Activated naive CD4-positive, alpha-beta T cell treated with anti-CD3 and anti-CD28 coated beads, Interleukin-2, amount 50 U/mL, for 72 hours (primary cell): ENCODE measurements at regions not wholly inside any gene's neighbourhood (a gene's known extent, or its start where the extent isn't known, plus 50 kb on each side); places are given as distances from the start of the nearest gene placed in this dataset.
"Not testable (repeated sequence)": the region's sequence is repeated elsewhere in the genome, so short reads cannot be mapped to it uniquely, and the experiment has no call there.

Source experiments
- ATAC-seq, 2 donors: fragments of 150-1000 bp; cut with Tn5 transposase; 2 replicates each; pipeline ENCODE4 v1.10.0; 2021; ENCODE audit warnings: mild to moderate bottlenecking in 2 of 2, moderate library complexity in 2 of 2
- DNase-seq, 2 donors: peaks; one replicate each; pipeline ENCODE4 v3.0.0; 2021 to 2022; ENCODE audit warnings: low spot score in 2 of 2
- H3K27ac Mint-ChIP-seq, 2 donors: one replicate each; pipeline ENCODE4 v1.8.0; 2022; ENCODE audit warnings: mild to moderate bottlenecking in 2 of 2, mixed read lengths in 2 of 2
- H3K36me3 Mint-ChIP-seq, 2 donors: one replicate each; pipeline ENCODE4 v1.8.0; 2022; ENCODE audit warnings: mixed read lengths in 2 of 2
- H3K9me3 Mint-ChIP-seq, 2 donors: one replicate each; pipeline ENCODE4 v1.8.0; 2022; ENCODE audit warnings: mixed read lengths in 2 of 2

DNA sequence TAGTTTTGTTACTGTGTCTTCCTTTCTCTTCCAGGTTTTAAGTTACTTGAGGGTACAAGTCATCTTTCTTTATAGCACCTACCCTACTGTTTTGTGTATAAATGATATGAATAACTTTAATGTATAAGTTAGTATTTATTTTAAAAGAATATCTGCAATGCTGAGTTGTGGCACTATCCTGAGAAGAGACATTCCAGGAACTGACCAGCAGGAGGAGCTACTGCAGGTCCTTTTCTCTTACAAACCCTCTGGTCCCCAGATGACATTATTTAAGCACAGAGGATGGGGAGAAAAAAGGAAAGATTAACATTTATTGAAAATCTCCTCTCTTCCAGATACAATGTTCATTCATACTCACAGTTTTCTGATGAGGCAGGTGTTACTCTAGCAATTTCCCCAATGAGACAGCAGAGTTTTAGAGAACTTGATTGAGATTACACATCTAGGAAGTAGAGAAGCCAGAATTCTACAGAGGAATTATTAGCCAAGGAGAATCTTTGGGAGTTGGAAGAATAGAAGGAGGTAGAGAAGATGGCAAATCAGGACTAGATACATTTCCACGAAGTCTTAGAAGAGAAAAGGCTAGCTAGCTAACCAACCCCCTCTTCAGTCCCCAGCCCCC is 541.2 kb upstream of the API5 start:
- Mint-ChIP-seq H3K9me3 (peaks cover under 1 to 10% of the 10 kb centered on the region in 2 donors), H3K27ac (no peak overlapping the region), H3K36me3 (peaks cover 0 to 6% of the 10 kb centered on the region in 2 donors)
- ATAC-seq (no peak), DNase-seq (no peak)

DNA sequence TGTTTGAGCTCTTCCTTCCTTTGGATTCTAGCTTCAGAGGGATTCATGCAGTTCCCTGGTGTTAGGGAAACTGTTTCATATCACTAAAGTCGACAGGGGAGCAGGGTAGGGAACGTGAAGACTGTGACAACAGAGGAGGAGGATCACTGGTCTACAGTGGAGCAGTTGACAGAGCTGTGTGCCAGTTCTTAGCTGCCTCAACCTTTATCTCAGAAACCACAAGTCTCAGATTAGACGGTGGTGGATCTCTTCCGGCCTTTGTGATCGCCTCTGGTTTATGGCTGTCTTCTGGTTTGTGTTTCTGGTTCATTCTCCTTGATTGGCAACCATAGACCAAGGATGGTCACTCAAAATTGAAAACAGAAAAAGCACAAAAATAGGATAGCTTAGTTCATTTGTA is 538.9 kb upstream of the API5 start:
- DNase-seq (no peak), ATAC-seq (no peak)
- peaks cover 0 to 6% of the 10 kb centered on the region in 2 donors for H3K36me3 Mint-ChIP-seq
- H3K9me3 Mint-ChIP-seq, result peaks cover 2 to 10% of the 10 kb centered on the region in 2 donors
- H3K27ac Mint-ChIP-seq, result no peak overlapping the region

DNA sequence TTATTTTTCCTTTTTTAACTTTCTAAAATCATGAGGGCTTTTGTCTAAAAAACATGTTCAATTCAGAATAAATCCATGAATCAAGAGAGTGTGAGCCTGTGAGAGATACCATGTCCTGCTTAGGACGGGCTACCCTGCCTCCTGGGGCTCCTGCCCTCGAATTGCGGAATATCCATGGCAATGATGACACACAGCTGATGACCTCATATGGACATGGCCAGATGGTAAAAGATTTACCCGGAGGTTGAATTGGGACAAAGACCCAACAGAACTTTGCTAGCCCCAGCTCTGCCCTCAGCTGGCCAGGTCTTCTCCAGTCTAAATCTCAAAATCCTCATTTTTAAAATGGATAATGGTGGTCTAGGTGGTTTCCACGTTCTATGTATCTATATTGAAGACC is 538.1 kb upstream of the API5 start:
- DNase-seq (no peak), ATAC-seq (no peak)
- peaks cover 0 to 6% of the 10 kb centered on the region in 2 donors for H3K36me3 Mint-ChIP-seq
- no peak overlapping the region for H3K27ac Mint-ChIP-seq
- H3K9me3 Mint-ChIP-seq, result peaks cover 2 to 7% of the 10 kb centered on the region in 2 donors

DNA sequence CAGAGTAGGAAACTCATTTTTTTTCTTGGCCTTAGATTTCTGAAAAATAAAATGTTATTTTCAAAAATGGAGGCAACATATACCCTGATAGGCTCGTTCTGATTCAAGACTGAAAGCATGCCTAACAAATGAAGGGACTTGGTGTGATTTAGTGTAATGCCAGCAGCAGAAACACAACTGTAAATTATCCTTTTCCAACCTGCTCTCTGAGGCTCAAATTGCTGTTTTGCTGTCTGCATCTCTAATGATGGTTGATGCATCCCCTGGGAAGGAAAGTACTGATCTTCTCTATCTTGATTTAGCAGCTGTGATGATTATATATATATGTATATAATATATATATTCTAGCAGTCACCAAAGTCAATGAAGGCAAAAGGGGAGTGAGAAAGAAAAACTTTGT is 537.2 kb upstream of the API5 start:
- no peak overlapping the region for H3K27ac Mint-ChIP-seq
- peaks cover 2 to 7% of the 10 kb centered on the region in 2 donors for H3K9me3 Mint-ChIP-seq

DNA sequence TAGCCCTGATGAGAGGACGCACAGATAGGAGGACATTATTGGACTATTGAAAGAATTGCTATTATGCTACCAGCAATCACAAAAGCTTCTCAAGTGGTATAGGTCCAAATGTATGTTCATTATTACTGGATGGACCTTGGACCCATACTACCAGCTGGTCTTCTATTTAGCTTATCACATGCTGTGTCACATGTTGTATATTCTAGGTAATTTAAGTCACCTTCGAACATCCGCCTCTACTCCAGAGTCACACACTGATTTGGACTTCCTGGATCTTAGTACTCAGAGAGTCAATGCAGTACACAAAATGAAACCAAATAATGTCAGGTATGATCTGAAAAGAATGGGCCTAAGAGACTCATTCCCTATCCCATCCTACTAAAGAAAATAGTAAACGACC is 534.0 kb upstream of the API5 start:
- ATAC-seq (no peak), DNase-seq (no peak)
- Mint-ChIP-seq H3K36me3 (peaks cover 0 to 3% of the 10 kb centered on the region in 2 donors), H3K27ac (no peak overlapping the region), H3K9me3 (peaks cover 2 to 9% of the 10 kb centered on the region in 2 donors)

More for the DNA sequence above, 537.2 kb upstream of the API5 start:
- ATAC-seq (no peak), DNase-seq (no peak)
- H3K36me3 Mint-ChIP-seq, result peaks cover 0 to 6% of the 10 kb centered on the region in 2 donors

DNA sequence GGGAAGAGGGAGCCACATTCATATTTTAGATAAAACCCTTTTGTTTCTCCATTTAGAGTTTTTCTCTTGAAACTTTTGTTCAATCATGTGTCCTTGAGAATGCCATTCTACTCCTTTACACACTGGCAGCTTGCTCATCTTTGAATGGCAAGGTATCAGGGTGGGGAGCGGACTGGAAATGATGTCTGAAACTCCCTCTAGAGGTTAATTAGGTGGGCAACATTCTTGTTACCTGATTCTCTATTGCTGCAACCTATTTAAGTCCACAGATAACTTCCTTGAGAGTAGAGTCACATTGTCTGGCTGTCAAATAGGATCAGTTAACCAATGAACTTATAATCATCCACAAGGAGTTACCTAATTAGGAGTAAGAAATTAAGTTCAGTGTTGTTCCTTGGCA is 533.6 kb upstream of the API5 start:
- ATAC-seq (no peak), DNase-seq (no peak)
- Mint-ChIP-seq H3K9me3 (peaks cover 2 to 5% of the 10 kb centered on the region in 2 donors), H3K27ac (no peak overlapping the region), H3K36me3 (no peaks in the 10 kb centered on the region)

DNA sequence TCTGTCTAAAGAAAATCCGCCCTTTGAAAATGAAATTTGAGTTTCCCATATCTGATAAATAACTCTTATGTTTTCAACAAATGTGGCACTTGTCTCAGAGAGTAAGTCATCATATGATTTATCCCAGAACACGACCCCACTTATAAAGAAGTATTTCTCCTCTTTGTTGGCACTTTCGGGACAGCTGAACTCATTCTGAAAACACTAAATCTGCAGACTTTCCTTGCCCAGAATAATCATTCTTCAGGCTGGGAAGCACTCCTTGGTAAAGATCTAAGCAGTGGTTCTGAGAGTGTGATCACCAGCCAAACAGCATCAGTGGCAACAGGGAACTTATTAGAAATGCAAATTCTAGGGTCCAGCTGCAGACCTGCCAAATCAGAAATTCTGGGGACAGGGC is 532.2 kb upstream of the API5 start:
- Mint-ChIP-seq H3K27ac (no peak overlapping the region), H3K9me3 (peaks cover 2 to 4% of the 10 kb centered on the region in 2 donors), H3K36me3 (no peaks in the 10 kb centered on the region)
- no peak for ATAC-seq
- no peak for DNase-seq

DNA sequence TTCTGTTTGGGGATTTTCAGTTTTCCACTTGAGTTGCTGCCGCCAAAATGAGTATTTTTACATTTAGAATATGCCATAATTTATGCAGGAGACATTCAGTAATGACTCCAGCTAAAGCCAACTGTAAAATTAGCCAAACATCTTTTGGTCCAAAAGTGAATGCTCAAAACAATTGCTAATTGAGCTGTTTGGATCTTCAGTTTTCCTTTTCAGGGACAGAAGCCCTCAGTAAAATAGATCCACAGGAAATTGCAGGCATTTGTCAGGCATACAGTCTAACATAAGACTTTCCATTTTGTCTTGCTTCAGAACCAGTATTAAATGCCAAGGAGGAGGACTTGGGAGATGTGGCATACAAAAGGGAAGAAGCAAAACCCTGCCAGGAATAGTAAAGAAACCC is 524.8 kb upstream of the API5 start:
- no peak for DNase-seq

DNA sequence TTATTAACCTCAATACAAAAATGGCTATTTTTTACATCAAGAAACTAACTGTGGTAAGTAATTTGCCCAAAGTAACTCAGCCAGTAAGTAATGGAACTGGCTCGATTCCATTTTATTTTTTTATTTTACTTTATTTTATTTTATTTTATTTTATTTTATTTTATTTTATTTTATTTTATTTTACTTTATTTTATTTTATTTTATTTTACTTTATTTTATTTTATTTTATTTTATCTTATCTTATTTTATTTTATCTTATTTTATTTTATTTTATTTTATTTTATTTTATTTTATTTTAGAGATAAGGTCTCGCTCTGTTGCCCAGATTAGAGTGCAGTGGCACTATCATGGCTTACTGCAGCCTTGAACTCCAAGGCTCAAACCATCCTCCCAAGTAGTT is 516.3 kb upstream of the API5 start:
- H3K9me3 Mint-ChIP-seq, result peaks cover 8 to 19% of the 10 kb centered on the region in 2 donors
- DNase-seq, ATAC-seq, H3K36me3 Mint-ChIP-seq, H3K27ac Mint-ChIP-seq: not testable (repeated sequence)

More for the DNA sequence above, 524.8 kb upstream of the API5 start:
- ATAC-seq, result no peak
- Mint-ChIP-seq H3K36me3 (no peaks in the 10 kb centered on the region), H3K9me3 (peaks cover 0 to 9% of the 10 kb centered on the region in 2 donors), H3K27ac (no peak overlapping the region)

DNA sequence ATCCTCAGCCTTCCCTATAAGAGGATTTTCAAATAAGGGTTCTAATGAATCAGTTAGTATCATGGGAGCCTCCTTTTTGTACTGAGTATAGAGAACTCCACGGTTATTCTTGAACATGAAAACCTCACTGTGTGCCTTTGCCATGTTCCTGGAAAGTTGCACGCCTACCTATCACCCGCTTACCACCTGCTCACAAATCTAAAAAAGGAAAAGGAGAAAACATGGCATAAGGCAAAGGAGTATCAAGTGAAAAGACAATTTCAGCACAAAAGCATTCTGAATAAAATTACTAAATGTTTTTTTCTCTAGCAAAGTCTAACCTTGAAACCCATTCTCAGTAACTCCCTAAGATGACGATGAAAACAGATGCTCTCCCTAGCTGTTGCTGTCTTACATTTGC is 511.8 kb upstream of the API5 start:
- DNase-seq (no peak), ATAC-seq (no peak)
- no peak overlapping the region for H3K27ac Mint-ChIP-seq
- H3K9me3 Mint-ChIP-seq, result peaks cover 13 to 15% of the 10 kb centered on the region in 2 donors
- H3K36me3 Mint-ChIP-seq, result no peaks in the 10 kb centered on the region

DNA sequence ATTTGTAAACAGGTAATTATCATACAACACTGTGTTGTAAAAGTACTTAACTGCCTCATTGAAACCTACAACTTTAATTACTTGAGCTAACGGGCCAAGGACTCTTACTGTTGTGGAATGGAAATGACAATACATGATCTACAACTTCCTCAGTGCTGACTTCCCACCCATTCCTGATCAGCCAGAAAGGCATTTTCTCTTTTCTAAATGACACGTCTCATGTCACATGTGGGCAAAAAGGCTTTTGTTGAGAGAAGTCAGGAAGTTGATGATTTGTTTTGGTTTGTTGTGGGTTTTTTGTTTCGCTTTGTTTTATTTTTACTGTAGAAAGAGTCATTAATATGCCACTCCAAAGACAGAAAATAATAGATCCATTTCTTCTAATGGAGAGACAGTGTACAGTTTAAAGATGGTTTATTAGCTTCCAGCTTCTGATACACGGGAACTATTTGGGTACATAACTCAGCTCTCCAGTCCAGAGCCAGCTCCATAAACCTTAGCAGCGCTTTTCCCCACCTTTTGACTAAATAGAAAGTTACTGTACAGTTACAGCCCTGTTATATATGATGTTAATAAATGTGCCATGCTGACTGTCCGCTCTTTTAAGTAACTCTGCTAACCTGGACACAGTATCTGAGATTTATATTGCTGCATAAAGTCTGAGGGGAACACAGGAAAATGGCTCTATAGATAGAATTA is 509.4 kb upstream of the API5 start:
- H3K27ac Mint-ChIP-seq, result no peak overlapping the region
- no peak for ATAC-seq
- no peaks in the 10 kb centered on the region for H3K36me3 Mint-ChIP-seq
- no peak for DNase-seq
- H3K9me3 Mint-ChIP-seq, result peaks cover 20 to 27% of the 10 kb centered on the region in 2 donors

DNA sequence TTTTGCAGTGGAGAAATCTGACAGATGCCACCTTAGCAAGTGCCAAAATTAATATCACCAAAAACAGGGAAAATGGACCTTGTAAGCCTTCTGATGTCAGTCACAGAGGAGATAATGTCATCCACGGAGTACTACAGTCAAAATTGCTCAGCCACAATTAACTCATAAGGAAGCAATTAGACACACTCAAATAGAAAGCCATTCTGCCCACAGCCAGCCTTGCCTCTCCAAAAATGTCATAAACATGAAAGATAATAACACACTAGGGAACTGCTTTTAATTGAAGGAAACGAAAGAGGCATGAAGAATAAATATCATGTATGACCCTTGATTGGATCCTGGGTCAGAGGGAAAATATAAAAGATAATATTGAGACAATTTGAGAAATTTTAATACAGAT is 505.6 kb upstream of the API5 start:
- no peak overlapping the region for H3K27ac Mint-ChIP-seq
- ATAC-seq (no peak), DNase-seq (no peak)
- no peaks in the 10 kb centered on the region for H3K36me3 Mint-ChIP-seq
- H3K9me3 Mint-ChIP-seq, result peaks cover 8 to 25% of the 10 kb centered on the region in 2 donors

DNA sequence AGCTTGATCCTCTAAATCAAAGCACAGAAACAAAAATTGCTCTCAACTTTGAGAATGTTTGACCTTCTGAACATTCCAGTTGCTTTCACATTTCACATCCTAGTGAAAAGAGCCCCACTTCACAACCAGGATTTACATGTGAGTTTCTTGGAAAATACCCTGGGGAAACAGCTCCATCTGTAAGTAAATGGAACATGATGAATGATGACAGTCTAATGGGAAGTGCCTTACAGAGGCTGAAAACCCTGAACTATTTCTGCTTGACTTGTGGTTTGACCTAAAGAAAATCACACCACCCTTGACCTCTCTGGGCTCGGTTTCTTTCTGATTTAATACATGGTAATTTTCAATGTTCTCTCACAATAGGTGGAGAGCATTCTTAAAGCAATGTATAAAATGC is 499.4 kb upstream of the API5 start:
- Mint-ChIP-seq H3K36me3 (no peaks in the 10 kb centered on the region), H3K27ac (no peak overlapping the region), H3K9me3 (peaks cover 0 to 8% of the 10 kb centered on the region in 2 donors)
- ATAC-seq (no peak), DNase-seq (no peak)

DNA sequence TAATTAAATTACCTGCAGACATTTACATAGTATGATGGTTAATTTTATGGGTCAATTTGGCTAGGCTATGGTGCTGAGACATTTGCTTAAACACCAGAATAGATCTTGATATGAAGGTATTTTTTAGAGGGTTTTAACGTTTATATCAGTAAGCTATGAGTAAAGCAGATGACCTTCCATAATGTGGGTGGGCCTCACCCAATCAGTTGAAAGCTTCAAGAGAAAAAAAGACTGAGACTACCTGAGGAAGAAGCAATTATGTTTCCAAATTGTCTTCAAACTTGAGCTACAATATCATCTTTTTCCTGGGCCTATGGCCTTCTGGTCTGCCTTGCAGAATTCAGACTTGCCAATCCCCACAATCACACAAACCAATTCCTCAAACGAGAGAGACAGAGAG is 498.8 kb upstream of the API5 start:
- DNase-seq, result no peak
- H3K27ac Mint-ChIP-seq, result no peak overlapping the region
- no peak for ATAC-seq
- H3K9me3 Mint-ChIP-seq, result peaks cover 0 to 7% of the 10 kb centered on the region in 2 donors
- no peaks in the 10 kb centered on the region for H3K36me3 Mint-ChIP-seq

DNA sequence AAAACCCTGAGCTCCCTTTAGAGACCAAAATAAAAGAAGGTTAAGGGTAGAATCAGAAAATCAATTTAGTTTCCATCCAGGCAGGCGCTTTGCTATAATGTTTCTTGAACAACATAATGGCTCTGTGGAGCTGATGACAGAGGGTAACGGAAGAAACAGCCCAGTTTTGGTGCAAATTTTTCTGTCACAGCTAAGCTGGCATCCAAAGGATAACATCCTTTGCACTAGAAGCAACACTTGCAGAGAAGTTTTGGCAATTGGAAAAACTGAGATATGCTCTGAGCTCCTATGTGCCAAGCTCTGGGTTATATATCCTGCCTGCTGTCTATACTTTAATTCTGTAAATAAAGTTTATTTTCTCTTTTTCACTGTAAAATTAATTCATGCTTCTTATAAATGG is 495.3 kb upstream of the API5 start:
- H3K9me3 Mint-ChIP-seq, result peaks cover 0 to 5% of the 10 kb centered on the region in 2 donors
- no peak for ATAC-seq

DNA sequence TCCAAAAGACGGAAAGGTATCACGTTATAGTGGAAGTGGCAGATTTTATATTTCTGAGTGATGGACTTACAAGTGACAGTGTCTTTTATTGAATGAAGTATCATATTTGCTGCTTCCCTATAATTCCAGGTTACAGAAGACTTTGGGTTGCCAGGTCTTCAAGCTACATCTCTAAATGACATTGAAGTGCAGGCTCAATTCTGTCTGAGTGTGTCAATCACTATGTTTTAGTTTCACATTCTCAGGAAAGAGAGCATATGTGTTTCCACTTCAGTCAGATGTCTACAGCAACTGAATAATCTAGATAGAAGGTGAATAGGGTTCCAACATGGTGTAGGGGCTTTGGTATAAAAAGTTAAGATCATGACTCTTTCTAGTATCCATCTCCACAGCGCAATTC is 492.7 kb upstream of the API5 start:
- Mint-ChIP-seq H3K9me3 (peaks cover 0 to 5% of the 10 kb centered on the region in 2 donors), H3K36me3 (no peaks in the 10 kb centered on the region), H3K27ac (no peak overlapping the region)
- DNase-seq (no peak), ATAC-seq (no peak)

More for the DNA sequence above, 495.3 kb upstream of the API5 start:
- no peaks in the 10 kb centered on the region for H3K36me3 Mint-ChIP-seq
- DNase-seq, result no peak
- H3K27ac Mint-ChIP-seq, result no peak overlapping the region

DNA sequence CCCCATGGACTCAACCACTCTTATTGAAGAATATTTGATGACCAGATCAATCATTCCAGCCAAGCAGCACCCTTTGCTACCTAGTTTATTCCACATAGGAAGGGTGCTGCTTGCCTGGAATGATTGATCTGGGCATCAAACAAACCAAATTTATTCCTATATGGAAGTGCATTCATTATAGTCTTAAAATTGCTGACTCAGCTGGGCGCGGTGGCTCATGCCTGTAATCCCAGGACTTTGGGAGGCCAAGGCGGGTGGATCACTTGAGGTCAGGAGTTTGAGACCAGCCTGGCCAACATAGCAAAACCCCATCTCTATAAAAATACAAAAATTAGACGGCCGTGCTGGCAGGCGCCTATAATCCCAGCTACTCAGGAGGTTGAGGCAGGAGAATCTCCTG is 489.6 kb upstream of the API5 start:
- DNase-seq, ATAC-seq, H3K36me3 Mint-ChIP-seq, H3K27ac Mint-ChIP-seq: not testable (repeated sequence)
- H3K9me3 Mint-ChIP-seq, result peaks cover 4 to 15% of the 10 kb centered on the region in 2 donors

DNA sequence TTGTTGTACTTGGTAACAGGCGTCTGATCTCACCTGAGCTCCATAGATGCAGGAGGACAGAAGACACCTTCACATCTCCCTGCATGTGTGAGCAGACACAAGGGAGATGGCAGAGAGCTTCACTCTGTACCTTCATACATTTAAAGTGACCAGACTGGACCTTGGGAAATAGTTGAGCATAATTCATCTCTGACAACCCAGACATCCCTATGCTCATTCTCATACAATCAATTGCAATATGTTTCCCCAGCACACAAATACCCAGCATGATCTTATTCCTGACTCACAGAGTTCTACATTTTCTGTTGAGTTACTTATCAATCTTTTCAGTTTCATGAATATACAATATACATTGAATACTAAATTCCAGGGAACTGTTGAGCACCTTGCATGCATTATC is 488.2 kb upstream of the API5 start:
- DNase-seq (no peak), ATAC-seq (no peak)
- H3K9me3 Mint-ChIP-seq, result peaks cover 4 to 12% of the 10 kb centered on the region in 2 donors
- H3K27ac Mint-ChIP-seq, result no peak overlapping the region
- no peaks in the 10 kb centered on the region for H3K36me3 Mint-ChIP-seq
